Nephron (organoid): ENCODE measurements at regions not wholly inside any gene's neighbourhood (a gene's known extent, or its start where the extent isn't known, plus 50 kb on each side); places are given as distances from the start of the nearest gene placed in this dataset.

Experiments
- H3K27ac Mint-ChIP-seq, 3 experiments: 2 replicates each; pipeline ENCODE4 v1.8.0; 2020; ENCODE audit warnings: mixed read lengths in 3 of 3, mild to moderate bottlenecking in 2 of 3, moderate library complexity in 1 of 3
- H3K27me3 Mint-ChIP-seq: 2 replicates; pipeline ENCODE4 v1.8.0; 2021; ENCODE audit warnings: low read depth, mild to moderate bottlenecking, moderate library complexity, mixed read lengths
- H3K36me3 Mint-ChIP-seq: 2 replicates; pipeline ENCODE4 v1.8.0; 2020; ENCODE audit warnings: low read depth, mixed read lengths
- H3K4me1 Mint-ChIP-seq: 2 replicates; pipeline ENCODE4 v1.8.0; 2020; ENCODE audit warnings: mixed read lengths
- H3K4me3 Mint-ChIP-seq, 3 experiments: 2 replicates each; pipeline ENCODE4 v1.8.0; 2020; ENCODE audit warnings: mild to moderate bottlenecking in 3 of 3, mixed read lengths in 3 of 3, moderate library complexity in 2 of 3
- H3K9me3 Mint-ChIP-seq: 2 replicates; pipeline ENCODE4 v1.8.0; 2020; ENCODE audit warnings: mixed read lengths
- TF ChIP-seq, protein P1 (sequence below), 3 experiments: fragments of 200-600 bp; sonication (generic); IDR thresholded peaks; one replicate each; pipeline ENCODE4 v1.5.0; 2021; ENCODE audit warnings: antibody characterized with exemption in 3 of 3; ENCODE audit not compliant: unreplicated experiment in 3 of 3

- Mint-ChIP-seq H3K27me3 (no peaks in the 10 kb centered on the region), H3K4me1 (peaks cover 4% of the 10 kb centered on the region), H3K27ac (peak overlapping the region in 2 of 3 experiments; percentile 8 to 37), H3K36me3 (no peaks in the 10 kb centered on the region), H3K4me3 (no peak overlapping the region), H3K9me3 (peaks cover 18% of the 10 kb centered on the region)
- TF ChIP-seq, protein P1, sequence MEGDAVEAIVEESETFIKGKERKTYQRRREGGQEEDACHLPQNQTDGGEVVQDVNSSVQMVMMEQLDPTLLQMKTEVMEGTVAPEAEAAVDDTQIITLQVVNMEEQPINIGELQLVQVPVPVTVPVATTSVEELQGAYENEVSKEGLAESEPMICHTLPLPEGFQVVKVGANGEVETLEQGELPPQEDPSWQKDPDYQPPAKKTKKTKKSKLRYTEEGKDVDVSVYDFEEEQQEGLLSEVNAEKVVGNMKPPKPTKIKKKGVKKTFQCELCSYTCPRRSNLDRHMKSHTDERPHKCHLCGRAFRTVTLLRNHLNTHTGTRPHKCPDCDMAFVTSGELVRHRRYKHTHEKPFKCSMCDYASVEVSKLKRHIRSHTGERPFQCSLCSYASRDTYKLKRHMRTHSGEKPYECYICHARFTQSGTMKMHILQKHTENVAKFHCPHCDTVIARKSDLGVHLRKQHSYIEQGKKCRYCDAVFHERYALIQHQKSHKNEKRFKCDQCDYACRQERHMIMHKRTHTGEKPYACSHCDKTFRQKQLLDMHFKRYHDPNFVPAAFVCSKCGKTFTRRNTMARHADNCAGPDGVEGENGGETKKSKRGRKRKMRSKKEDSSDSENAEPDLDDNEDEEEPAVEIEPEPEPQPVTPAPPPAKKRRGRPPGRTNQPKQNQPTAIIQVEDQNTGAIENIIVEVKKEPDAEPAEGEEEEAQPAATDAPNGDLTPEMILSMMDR (IDR thresholded peaks at IDR 0.05; ENCODE audit: unreplicated experiment in 3 of 3) = no peak
These were observed 260.1 kb upstream of the DPPA4 start for GRCh38 chr3:109597444-109597843.

GRCh38 chr3:109607897-109608296 is 270.6 kb upstream of the DPPA4 start:
- Mint-ChIP-seq H3K4me3 (no peak overlapping the region), H3K27me3 (peaks cover 3% of the 10 kb centered on the region), H3K9me3 (peaks cover 8% of the 10 kb centered on the region), H3K4me1 (no peaks in the 10 kb centered on the region), H3K36me3 (no peaks in the 10 kb centered on the region), H3K27ac (no peak overlapping the region)
- TF ChIP-seq, protein P1 (IDR thresholded peaks at IDR 0.05; ENCODE audit: unreplicated experiment in 3 of 3) = no peak

- H3K4me3 Mint-ChIP-seq = no peak overlapping the region
- H3K27ac Mint-ChIP-seq = no peak overlapping the region
- H3K9me3 Mint-ChIP-seq = peaks cover 3% of the 10 kb centered on the region
- peaks cover 3% of the 10 kb centered on the region for H3K27me3 Mint-ChIP-seq
- H3K4me1 Mint-ChIP-seq = no peaks in the 10 kb centered on the region
- TF ChIP-seq, protein P1 (IDR thresholded peaks at IDR 0.05; ENCODE audit: unreplicated experiment in 3 of 3) = no peak
- no peaks in the 10 kb centered on the region for H3K36me3 Mint-ChIP-seq
These were observed 271.2 kb upstream of the DPPA4 start for GRCh38 chr3:109608574-109608973.

DNA sequence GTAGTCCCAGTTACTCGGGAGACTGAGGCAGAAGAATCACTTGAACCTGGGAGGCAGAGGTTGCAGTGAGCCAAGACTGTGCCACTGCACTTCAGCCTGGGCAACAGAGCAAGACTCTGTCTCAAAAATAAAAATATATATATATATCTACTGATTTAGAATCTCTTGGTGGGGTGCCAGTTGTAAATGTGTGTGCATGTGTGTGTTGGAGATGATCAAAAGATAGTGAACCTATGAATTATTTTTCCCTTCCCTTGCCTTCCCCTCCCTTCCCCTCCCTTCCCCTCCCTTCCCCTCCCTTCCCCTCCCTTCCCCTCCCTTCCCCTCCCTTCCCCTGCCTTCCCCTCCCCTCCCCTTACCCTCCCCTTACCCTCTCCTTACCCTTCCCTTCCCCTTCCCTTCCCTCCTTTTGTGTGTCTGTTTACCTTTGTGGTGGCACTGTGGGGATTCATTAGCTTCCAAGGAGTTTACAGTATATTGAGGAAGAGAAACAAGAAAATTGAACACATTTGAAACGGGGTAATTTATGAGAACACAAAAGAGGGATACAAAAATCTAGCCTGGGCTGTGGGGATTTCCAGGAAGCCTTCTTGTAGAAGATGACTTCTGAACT is 281.5 kb upstream of the DPPA4 start:
- no peak overlapping the region for H3K4me3 Mint-ChIP-seq
- H3K27me3 Mint-ChIP-seq = no peaks in the 10 kb centered on the region
- H3K4me1 Mint-ChIP-seq = no peaks in the 10 kb centered on the region
- H3K36me3 Mint-ChIP-seq = no peaks in the 10 kb centered on the region
- no peak overlapping the region for H3K27ac Mint-ChIP-seq
- TF ChIP-seq, protein P1 (IDR thresholded peaks at IDR 0.05; ENCODE audit: unreplicated experiment in 3 of 3) = no peak
- peaks cover 2% of the 10 kb centered on the region for H3K9me3 Mint-ChIP-seq

- TF ChIP-seq, protein P1 (IDR thresholded peaks at IDR 0.05; ENCODE audit: unreplicated experiment in 3 of 3) = no peak
- Mint-ChIP-seq H3K36me3 (no peaks in the 10 kb centered on the region), H3K27me3 (no peaks in the 10 kb centered on the region), H3K4me3 (no peak overlapping the region), H3K4me1 (peaks cover 8% of the 10 kb centered on the region), H3K9me3 (no peaks in the 10 kb centered on the region), H3K27ac (no peak overlapping the region)
These were observed 294.6 kb upstream of the DPPA4 start for GRCh38 chr3:109631897-109632296.

- peaks cover 5% of the 10 kb centered on the region for H3K27me3 Mint-ChIP-seq
- H3K9me3 Mint-ChIP-seq = no peaks in the 10 kb centered on the region
- TF ChIP-seq, protein P1 (IDR thresholded peaks at IDR 0.05; ENCODE audit: unreplicated experiment in 3 of 3) = no peak
- no peaks in the 10 kb centered on the region for H3K4me1 Mint-ChIP-seq
- no peaks in the 10 kb centered on the region for H3K36me3 Mint-ChIP-seq
- H3K27ac Mint-ChIP-seq = no peak overlapping the region
- no peak overlapping the region for H3K4me3 Mint-ChIP-seq
These were observed 302.9 kb upstream of the DPPA4 start for GRCh38 chr3:109640146-109640652.
